ENCODE measurements at regions not wholly inside any gene's neighbourhood (a gene's known extent, or its start where the extent isn't known, plus 50 kb on each side); places are given as distances from the start of the nearest gene placed in this dataset.

DNA sequence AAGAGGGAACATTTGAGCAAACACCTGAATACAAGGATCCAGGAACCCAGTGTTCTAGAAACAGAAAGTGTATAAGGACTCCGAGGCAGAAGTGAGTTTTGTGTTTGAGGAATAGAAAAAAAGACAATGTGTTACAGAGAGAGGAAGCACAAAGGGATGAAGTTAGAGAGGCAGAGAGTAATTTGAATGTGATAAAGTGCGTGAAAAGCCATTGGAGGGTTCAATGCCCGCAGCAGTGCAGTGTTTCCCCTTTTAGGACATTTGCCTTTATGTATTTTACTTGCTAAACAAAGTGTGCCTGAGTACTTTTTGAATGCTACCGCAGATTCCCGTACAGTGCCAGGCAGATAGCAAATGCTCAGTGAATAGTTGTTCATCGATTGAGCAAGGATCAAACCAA, 508.5 kb downstream of the RAB38 start:
- no peak overlapping the region for H3K27ac ChIP-seq (ENCODE audit: low read depth, low read length, severe bottlenecking)
- no peaks in the 10 kb centered on the region for H3K9me3 ChIP-seq (ENCODE audit: control insufficient read depth, low read length)
- WGBS, 2 experiments (ENCODE audit: insufficient coverage in 2 of 2): 77 to 96% methylated on average over 3 to 5 of the region's 6 CpGs
- H3K36me3 ChIP-seq (ENCODE audit: control insufficient read depth, insufficient read depth, low read length): no peaks in the 10 kb centered on the region
- no peak overlapping the region for H3K4me3 ChIP-seq (ENCODE audit: extremely low read depth, insufficient read depth, low read length, poor library complexity, severe bottlenecking)
- no peaks in the 10 kb centered on the region for H3K4me1 ChIP-seq (ENCODE audit: control insufficient read depth, insufficient read depth, low read length, poor library complexity, severe bottlenecking)

DNA sequence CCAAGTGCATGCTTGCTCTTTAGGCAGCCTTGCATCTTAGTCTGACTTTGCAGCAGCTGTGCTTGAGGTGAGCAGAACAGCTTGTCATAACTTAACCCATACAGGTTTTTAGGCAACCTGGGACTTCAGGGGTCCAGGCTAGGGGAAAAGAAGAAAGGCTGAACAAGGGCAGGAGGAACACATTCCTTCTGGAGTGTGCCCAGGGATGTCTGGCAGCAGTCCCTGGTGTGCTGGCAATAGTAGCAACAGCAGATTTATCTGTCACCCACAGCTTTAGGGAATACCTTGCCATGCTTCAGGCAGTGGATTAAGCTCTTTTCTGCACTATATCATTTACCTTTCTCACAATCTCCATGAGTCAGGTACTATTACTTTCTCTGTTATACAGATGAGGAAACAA, 513.0 kb downstream of the RAB38 start:
- Histone ChIP-seq H3K9me3 (ENCODE audit: control insufficient read depth, low read length) (no peaks in the 10 kb centered on the region), H3K27ac (ENCODE audit: low read depth, low read length, severe bottlenecking) (no peak overlapping the region), H3K4me3 (ENCODE audit: extremely low read depth, insufficient read depth, low read length, poor library complexity, severe bottlenecking) (no peak overlapping the region), H3K4me1 (ENCODE audit: control insufficient read depth, insufficient read depth, low read length, poor library complexity, severe bottlenecking) (no peaks in the 10 kb centered on the region), H3K36me3 (ENCODE audit: control insufficient read depth, insufficient read depth, low read length) (no peaks in the 10 kb centered on the region)

DNA sequence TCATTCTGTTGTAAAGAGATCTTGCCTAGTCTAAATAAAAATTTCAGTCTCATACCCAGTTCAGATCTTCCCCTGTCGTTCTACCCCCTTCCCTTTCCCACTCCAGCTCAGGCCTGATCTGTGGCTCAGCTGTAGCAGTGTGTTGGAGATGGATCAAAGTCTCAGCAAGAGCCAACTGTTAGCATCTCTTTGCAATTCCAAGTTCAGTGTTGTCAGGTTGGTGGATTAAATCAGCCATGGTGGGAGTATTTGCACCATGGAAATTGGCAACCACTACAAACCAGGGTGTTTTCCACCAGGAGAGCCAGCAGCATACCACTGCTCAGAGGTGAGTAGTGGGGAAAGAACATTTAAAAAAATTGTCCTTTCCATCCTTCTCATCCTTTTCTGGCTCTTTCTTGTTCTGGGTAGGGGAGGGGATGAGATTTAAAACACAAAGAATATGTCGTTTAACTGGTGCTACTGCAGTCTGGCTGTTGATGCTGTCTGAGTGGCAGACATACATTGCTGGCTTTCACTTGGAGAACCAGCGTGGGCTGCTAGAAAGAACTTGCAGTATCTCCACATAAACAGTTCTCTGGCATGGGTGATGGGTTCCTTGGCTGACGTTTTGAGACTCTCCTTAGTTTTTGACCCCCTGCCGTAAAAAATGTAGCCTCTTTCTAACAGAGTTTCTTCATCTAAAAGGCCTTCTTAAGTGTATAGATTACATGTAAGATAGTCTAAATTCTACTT, 514.1 kb downstream of the RAB38 start:
- WGBS, 2 experiments (ENCODE audit: insufficient coverage in 2 of 2): 63 to 80% methylated on average over 2 of the region's 5 CpGs

DNA sequence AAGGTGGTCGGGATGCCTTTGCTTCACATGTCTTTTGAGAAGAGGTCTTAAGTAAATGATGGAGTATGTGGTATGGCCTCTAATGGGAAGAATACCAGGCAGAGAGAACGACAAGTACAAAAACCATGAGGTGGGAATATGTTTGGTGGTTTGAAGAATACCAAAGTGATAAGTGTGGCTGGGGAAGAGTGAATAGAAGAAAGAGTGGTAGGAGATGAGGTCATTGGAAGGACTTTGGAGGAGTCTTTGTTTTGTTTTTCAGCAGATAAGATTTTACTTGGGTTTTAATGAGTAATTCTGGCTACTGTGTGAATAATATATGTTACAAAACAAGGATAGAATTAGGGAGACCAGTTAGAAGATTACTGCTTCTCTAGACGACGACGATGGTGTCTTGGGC, 515.4 kb downstream of the RAB38 start:
- WGBS, 2 experiments (ENCODE audit: insufficient coverage in 2 of 2): 82 to 94% methylated on average over 5 of the region's 5 CpGs
- H3K4me3 ChIP-seq (ENCODE audit: extremely low read depth, insufficient read depth, low read length, poor library complexity, severe bottlenecking): no peak overlapping the region
- H3K9me3 ChIP-seq (ENCODE audit: control insufficient read depth, low read length): no peaks in the 10 kb centered on the region
- H3K36me3 ChIP-seq (ENCODE audit: control insufficient read depth, insufficient read depth, low read length): no peaks in the 10 kb centered on the region
- H3K27ac ChIP-seq (ENCODE audit: low read depth, low read length, severe bottlenecking): no peak overlapping the region
- no peaks in the 10 kb centered on the region for H3K4me1 ChIP-seq (ENCODE audit: control insufficient read depth, insufficient read depth, low read length, poor library complexity, severe bottlenecking)

More for the DNA sequence above, 514.1 kb downstream of the RAB38 start:
- no peaks in the 10 kb centered on the region for H3K9me3 ChIP-seq (ENCODE audit: control insufficient read depth, low read length)
- no peaks in the 10 kb centered on the region for H3K4me1 ChIP-seq (ENCODE audit: control insufficient read depth, insufficient read depth, low read length, poor library complexity, severe bottlenecking)
- H3K36me3 ChIP-seq (ENCODE audit: control insufficient read depth, insufficient read depth, low read length): no peaks in the 10 kb centered on the region
- no peak overlapping the region for H3K27ac ChIP-seq (ENCODE audit: low read depth, low read length, severe bottlenecking)
- no peak overlapping the region for H3K4me3 ChIP-seq (ENCODE audit: extremely low read depth, insufficient read depth, low read length, poor library complexity, severe bottlenecking)

DNA sequence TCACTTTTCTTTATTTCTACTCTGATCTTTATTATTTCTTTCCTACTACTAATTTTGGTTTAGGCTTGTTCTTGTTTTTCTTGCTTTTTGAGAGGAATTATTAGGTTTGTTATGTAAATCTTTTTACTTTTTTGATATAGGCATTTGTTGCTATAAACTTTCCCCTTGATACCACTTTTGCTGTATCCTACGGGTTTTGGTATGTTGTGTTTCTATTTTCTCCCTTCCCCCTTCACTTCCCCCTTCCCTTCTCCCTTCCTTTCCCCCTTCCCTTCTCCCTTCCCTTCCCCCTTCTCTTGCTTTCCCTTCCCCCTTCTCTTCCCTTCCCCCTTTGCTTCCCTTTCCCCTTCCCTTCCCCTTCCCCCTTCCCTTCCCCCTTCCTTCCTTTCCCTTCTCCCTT, 529.6 kb downstream of the RAB38 start:
- no peak overlapping the region for H3K4me3 ChIP-seq (ENCODE audit: extremely low read depth, insufficient read depth, low read length, poor library complexity, severe bottlenecking)
- no CpG with 5 or more reads among the region's 1 CpG for WGBS, 2 experiments (ENCODE audit: insufficient coverage in 2 of 2)
- no peaks in the 10 kb centered on the region for H3K9me3 ChIP-seq (ENCODE audit: control insufficient read depth, low read length)
- H3K27ac ChIP-seq (ENCODE audit: low read depth, low read length, severe bottlenecking): no peak overlapping the region
- H3K36me3 ChIP-seq (ENCODE audit: control insufficient read depth, insufficient read depth, low read length): no peaks in the 10 kb centered on the region
- H3K4me1 ChIP-seq (ENCODE audit: control insufficient read depth, insufficient read depth, low read length, poor library complexity, severe bottlenecking): no peaks in the 10 kb centered on the region

DNA sequence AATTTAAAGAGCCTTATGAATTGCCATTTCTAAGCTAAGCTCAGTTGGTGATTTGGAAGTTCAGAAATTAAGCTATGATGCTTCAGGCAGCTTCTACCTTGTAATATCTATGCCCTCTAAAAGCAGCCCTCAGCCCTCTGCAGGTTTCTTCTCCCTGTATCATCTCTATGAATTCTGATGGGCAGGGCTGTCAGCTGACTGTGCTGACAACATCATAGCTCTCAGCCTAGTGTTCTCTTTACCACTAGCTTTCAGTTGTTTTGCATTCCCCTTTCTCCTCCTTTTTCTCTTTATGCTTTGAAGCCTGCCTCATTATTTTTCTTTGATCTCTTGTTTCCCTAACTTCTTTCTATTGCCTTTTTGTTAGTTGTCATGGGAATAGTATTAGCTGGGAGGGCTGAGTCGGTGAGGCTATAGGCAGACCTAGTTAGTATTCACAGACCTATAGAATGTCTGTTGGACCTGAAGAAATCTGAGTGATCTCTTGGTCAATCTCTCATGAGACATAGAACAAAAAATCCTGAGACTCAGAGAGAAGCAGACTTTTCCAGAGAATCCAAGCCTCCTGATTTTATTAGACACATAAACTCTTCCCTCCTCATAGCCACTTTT, 535.4 kb downstream of the RAB38 start:
- no peak overlapping the region for H3K4me3 ChIP-seq (ENCODE audit: extremely low read depth, insufficient read depth, low read length, poor library complexity, severe bottlenecking)
- no peaks in the 10 kb centered on the region for H3K9me3 ChIP-seq (ENCODE audit: control insufficient read depth, low read length)
- H3K36me3 ChIP-seq (ENCODE audit: control insufficient read depth, insufficient read depth, low read length): no peaks in the 10 kb centered on the region
- H3K4me1 ChIP-seq (ENCODE audit: control insufficient read depth, insufficient read depth, low read length, poor library complexity, severe bottlenecking): no peaks in the 10 kb centered on the region
- no peak overlapping the region for H3K27ac ChIP-seq (ENCODE audit: low read depth, low read length, severe bottlenecking)
- WGBS, 2 experiments (ENCODE audit: insufficient coverage in 2 of 2): 40% methylated on average over 1 of the region's 1 CpG; no CpG with 5 or more reads in 1 of the 2 experiments

DNA sequence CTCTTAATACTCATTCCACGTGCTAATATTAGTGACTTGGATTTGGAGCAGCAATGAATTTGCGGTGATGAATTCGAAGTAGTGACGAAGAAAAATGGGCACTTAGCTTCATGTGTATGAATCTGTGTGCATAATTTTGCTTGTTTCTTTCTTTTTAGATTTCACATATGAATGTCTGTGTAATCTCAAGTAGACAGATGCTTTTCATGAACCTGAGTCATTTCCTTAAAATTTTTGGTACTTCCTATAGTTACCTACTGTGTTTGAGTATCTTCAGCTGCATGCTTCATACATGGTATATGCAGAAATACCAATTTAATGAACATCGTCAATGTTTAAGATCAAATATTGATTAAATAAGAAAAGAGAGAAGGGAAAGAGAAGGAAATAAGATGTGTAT, 540.2 kb downstream of the RAB38 start:
- Histone ChIP-seq H3K4me3 (ENCODE audit: extremely low read depth, insufficient read depth, low read length, poor library complexity, severe bottlenecking) (no peak overlapping the region), H3K4me1 (ENCODE audit: control insufficient read depth, insufficient read depth, low read length, poor library complexity, severe bottlenecking) (no peaks in the 10 kb centered on the region), H3K36me3 (ENCODE audit: control insufficient read depth, insufficient read depth, low read length) (no peaks in the 10 kb centered on the region), H3K27ac (ENCODE audit: low read depth, low read length, severe bottlenecking) (no peak overlapping the region), H3K9me3 (ENCODE audit: control insufficient read depth, low read length) (no peaks in the 10 kb centered on the region)
- WGBS, 2 experiments (ENCODE audit: insufficient coverage in 2 of 2): 100% methylated on average over 4 of the region's 5 CpGs; no CpG with 5 or more reads in 1 of the 2 experiments

DNA sequence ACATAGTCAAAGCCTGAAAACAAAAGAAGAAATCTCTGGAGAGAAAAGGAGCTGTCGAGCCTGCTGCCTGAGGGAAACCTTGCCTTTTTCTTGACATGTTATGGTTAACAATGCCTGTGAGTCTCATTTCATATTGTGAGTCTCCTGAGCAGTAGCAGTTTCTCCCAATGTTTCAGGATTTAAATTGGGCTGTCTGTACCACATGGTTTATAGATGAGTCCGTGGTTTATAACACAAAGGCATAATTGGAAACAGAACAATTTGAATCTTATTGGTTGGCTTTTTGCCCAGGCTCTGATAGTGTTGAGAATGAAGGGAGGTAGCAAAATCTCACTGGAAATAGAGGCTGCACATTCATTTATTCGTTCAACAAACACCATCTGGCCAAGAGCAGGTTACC, 540.9 kb downstream of the RAB38 start:
- no peak overlapping the region for H3K4me3 ChIP-seq (ENCODE audit: extremely low read depth, insufficient read depth, low read length, poor library complexity, severe bottlenecking)
- H3K4me1 ChIP-seq (ENCODE audit: control insufficient read depth, insufficient read depth, low read length, poor library complexity, severe bottlenecking): no peaks in the 10 kb centered on the region
- H3K27ac ChIP-seq (ENCODE audit: low read depth, low read length, severe bottlenecking): no peak overlapping the region
- no peaks in the 10 kb centered on the region for H3K36me3 ChIP-seq (ENCODE audit: control insufficient read depth, insufficient read depth, low read length)
- H3K9me3 ChIP-seq (ENCODE audit: control insufficient read depth, low read length): no peaks in the 10 kb centered on the region
- WGBS, 2 experiments (ENCODE audit: insufficient coverage in 2 of 2): 78 to 81% methylated on average over 2 of the region's 3 CpGs

DNA sequence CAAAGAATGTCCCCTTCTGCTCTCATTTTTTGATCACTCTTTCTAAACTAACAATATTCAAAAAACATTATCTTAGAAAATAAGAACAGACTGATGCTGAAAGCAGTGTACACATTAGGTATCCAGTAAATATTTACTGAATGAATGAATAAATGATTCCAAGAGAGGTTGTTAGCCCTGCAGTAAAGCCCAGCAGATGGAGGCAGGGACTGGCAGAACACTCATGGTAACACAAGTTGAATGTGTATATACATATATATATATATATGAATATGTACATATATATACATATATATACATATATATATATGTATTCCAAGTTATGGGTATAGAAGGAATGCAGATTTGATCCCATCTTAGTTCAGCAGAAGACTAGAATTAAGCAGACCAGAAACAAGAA, 546.3 kb downstream of the RAB38 start:
- no peaks in the 10 kb centered on the region for H3K9me3 ChIP-seq (ENCODE audit: control insufficient read depth, low read length)
- no peak overlapping the region for H3K27ac ChIP-seq (ENCODE audit: low read depth, low read length, severe bottlenecking)
- H3K4me3 ChIP-seq (ENCODE audit: extremely low read depth, insufficient read depth, low read length, poor library complexity, severe bottlenecking): no peak overlapping the region
- no peaks in the 10 kb centered on the region for H3K4me1 ChIP-seq (ENCODE audit: control insufficient read depth, insufficient read depth, low read length, poor library complexity, severe bottlenecking)
- no peaks in the 10 kb centered on the region for H3K36me3 ChIP-seq (ENCODE audit: control insufficient read depth, insufficient read depth, low read length)

GRCh38 chr11:87628026-87628580, 547.1 kb downstream of the RAB38 start:
- no peaks in the 10 kb centered on the region for H3K36me3 ChIP-seq (ENCODE audit: control insufficient read depth, insufficient read depth, low read length)
- no peaks in the 10 kb centered on the region for H3K4me1 ChIP-seq (ENCODE audit: control insufficient read depth, insufficient read depth, low read length, poor library complexity, severe bottlenecking)
- WGBS, 2 experiments (ENCODE audit: insufficient coverage in 2 of 2): 75 to 87% methylated on average over 1 to 3 of the region's 5 CpGs
- H3K27ac ChIP-seq (ENCODE audit: low read depth, low read length, severe bottlenecking): peak overlapping the region; percentile 33
- H3K4me3 ChIP-seq (ENCODE audit: extremely low read depth, insufficient read depth, low read length, poor library complexity, severe bottlenecking): no peak overlapping the region
- no peaks in the 10 kb centered on the region for H3K9me3 ChIP-seq (ENCODE audit: control insufficient read depth, low read length)

All from mesodermal cell (in vitro differentiated cells).